Activated T-cell treated with anti-CD3 and anti-CD28 coated beads, Interleukin-2, amount 50 U/mL, for 4 hours (primary cell): ENCODE measurements at regions not wholly inside any gene's neighbourhood (a gene's known extent, or its start where the extent isn't known, plus 50 kb on each side); places are given as distances from the start of the nearest gene placed in this dataset.

ENCODE experiments used
- ATAC-seq, 2 donors: fragments of 200-7000 bp; cut with Tn5 transposase; one replicate each; pipeline ENCODE4 v1.10.0; 2021
- DNase-seq: peaks from one replicate; pipeline ENCODE4 v3.0.0-alpha.2; 2020
- H3K27me3 Mint-ChIP-seq: one replicate; pipeline ENCODE4 v1.8.0; 2021; ENCODE audit warnings: low read depth, mixed read lengths
- H3K36me3 Mint-ChIP-seq: one replicate; pipeline ENCODE4 v1.8.0; 2022; ENCODE audit warnings: mixed read lengths; ENCODE audit not compliant: insufficient read depth
- H3K4me1 Mint-ChIP-seq: one replicate; pipeline ENCODE4 v1.8.0; 2021; ENCODE audit warnings: low read depth, mixed read lengths
- H3K4me3 Mint-ChIP-seq: one replicate; pipeline ENCODE4 v1.8.0; 2021; ENCODE audit warnings: mild to moderate bottlenecking, moderate library complexity, mixed read lengths
- H3K9me3 Mint-ChIP-seq: one replicate; pipeline ENCODE4 v1.8.0; 2021; ENCODE audit warnings: mixed read lengths

DNA sequence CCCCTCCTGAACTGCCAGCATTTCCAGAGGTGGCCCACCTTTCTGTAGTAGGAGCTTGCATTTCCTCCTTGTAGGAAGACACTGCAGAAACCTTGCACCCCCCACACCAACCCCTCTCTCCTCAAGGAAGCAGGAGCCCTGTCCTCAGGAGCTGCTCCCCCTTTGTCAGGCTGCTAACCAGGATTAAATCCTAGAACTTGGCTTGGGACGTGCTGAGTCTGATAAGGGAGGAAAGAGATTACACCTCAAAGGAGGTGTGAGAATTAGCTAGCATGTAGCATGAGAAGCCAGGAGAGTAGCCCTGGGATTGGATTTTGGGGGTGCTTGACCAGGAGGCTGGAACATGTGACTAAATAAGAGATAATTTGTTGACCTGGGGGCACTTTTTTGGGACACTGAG, 119.8 kb upstream of the ALDH1B1 start:
- Mint-ChIP-seq H3K9me3 (no peaks in the 10 kb centered on the region), H3K27me3 (no peaks in the 10 kb centered on the region), H3K4me3 (no peak overlapping the region), H3K36me3 (no peaks in the 10 kb centered on the region), H3K4me1 (peaks cover 3% of the 10 kb centered on the region)
- no peak for DNase-seq
- ATAC-seq: no peak

DNA sequence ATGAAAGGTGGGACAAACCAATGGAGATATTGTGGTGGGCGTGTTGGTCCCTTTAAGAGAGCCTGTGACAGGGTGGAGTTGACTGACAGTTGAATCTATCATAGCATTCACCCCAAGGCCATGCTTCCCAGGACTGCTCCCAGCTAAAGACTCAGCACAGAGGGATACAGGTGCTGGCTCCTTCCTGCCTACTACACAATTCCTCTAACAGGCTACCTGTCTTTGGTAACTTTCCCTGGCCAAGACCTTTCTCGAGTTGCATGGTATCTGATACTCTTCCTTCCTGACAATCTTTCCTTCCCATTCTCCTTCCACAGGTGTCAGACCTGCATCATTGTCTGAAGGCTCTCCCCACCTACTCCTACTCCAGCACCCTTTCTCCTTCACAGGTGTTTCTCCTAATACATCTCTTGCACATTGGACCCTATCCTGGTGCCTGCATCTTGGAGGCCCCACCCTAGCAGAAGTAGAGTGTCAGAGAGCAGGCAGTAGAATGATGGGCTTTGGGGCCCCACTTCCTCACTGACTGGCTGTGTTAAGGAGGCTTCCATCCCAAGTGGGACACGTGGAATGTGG, 120.7 kb upstream of the ALDH1B1 start:
- no peak overlapping the region for H3K4me3 Mint-ChIP-seq
- H3K27me3 Mint-ChIP-seq: no peaks in the 10 kb centered on the region
- H3K36me3 Mint-ChIP-seq: no peaks in the 10 kb centered on the region
- DNase-seq (no peak), ATAC-seq (no peak)
- H3K9me3 Mint-ChIP-seq: peaks cover 1% of the 10 kb centered on the region
- H3K4me1 Mint-ChIP-seq: no peaks in the 10 kb centered on the region

DNA sequence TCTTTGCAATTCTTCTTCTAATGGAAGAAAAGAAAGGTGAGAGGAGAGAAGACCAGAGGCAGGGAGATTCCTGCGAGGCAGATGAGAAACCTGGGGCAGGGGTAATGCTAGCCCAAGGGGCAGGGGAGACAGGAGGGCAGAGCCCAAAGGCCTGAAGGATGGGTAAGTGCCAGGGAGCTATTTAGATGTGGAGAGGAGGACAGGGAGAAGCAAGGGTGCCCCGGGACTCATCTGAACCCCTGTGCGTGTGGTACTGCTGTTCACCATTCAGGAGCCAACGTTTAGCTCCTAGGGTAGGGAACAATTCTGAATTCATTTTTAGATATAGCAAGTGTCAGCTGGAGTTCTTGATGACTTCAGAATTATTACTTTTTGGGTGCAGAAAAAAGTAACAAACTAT, 122.7 kb upstream of the ALDH1B1 start:
- DNase-seq: no peak
- Mint-ChIP-seq H3K4me3 (no peak overlapping the region), H3K4me1 (no peaks in the 10 kb centered on the region), H3K9me3 (peaks cover 16% of the 10 kb centered on the region), H3K36me3 (no peaks in the 10 kb centered on the region), H3K27me3 (peaks cover 7% of the 10 kb centered on the region)
- no peak for ATAC-seq

DNA sequence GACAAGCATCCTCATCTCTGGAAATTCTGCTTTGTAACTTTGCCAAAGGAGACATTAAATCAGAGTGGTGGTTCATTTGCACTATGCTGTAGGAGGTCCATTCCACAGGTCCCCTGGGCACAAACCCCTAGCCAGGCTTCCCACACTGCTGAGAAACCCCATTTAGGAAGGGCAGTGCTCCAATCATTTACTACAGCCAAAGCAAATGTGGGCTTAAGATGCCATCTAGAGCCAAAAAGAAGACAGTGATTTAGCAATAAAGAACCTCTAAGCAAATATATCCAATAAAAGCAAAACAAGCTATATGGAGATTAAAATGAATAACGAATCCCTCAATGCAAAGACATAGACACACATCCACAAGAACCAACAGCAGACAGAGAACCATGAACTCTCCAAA, 129.0 kb upstream of the ALDH1B1 start:
- Mint-ChIP-seq H3K4me3 (no peak overlapping the region), H3K4me1 (no peaks in the 10 kb centered on the region), H3K27me3 (peaks cover 18% of the 10 kb centered on the region), H3K36me3 (no peaks in the 10 kb centered on the region), H3K9me3 (peaks cover 38% of the 10 kb centered on the region)
- ATAC-seq (no peak), DNase-seq (no peak)

DNA sequence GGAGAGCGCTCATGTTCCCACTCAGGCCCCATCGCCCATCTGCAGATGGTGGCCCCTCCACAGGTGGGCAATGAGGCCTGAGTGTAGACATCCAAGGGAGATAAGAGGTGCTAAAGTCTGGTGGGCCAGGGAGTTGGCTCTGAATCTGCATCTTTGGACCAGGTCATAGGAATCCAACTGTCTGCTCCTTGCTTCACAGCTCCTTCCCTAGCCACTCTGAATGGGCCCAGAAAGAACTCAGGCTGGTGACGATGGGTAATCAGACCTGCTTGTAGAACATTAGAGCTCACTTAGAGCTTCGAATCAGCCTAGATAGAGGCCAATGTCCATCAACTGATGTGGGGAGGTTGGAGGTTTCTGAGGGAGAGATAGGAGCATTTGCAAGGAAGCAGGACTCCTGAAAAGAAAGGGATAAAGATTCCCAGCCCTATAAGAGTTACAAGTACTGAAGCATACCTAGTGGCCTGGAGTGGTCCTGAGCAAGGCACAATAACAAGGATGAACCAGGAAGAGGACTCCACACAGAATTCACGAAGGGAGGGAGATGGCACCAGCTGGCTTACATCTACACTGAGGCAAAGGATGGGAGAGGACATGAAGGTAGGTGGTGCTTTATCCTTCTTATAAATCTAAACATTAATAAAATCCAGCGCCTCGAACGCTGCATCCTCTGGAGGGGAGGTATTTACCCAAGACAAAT, 132.8 kb upstream of the ALDH1B1 start:
- no peak overlapping the region for H3K4me3 Mint-ChIP-seq
- no peak for DNase-seq
- no peak for ATAC-seq
- H3K4me1 Mint-ChIP-seq: no peaks in the 10 kb centered on the region
- H3K36me3 Mint-ChIP-seq: no peaks in the 10 kb centered on the region
- peaks cover 14% of the 10 kb centered on the region for H3K27me3 Mint-ChIP-seq
- peaks cover 21% of the 10 kb centered on the region for H3K9me3 Mint-ChIP-seq

DNA sequence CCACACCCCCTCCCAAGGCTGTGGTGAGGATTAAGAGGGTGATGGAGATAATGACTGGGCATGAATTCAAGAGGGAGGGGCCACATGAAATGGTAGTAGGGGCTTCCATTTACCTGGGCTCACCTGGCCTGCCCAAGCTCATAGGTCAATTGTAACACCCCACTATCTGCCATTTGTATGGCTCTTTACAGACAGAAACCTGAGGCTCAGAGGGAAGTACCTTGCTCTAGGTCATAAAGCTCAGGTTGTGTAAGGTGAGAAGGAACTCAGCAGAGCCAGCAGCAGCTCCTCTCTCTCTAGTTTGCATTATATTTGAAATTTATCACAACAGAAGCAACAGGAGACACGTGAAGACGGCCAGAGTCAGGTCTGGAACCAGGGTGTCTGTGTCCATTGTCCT, 133.4 kb upstream of the ALDH1B1 start:
- Mint-ChIP-seq H3K9me3 (peaks cover 15% of the 10 kb centered on the region), H3K36me3 (no peaks in the 10 kb centered on the region), H3K4me3 (no peak overlapping the region), H3K27me3 (peaks cover 14% of the 10 kb centered on the region), H3K4me1 (no peaks in the 10 kb centered on the region)
- DNase-seq (no peak), ATAC-seq (no peak)

DNA sequence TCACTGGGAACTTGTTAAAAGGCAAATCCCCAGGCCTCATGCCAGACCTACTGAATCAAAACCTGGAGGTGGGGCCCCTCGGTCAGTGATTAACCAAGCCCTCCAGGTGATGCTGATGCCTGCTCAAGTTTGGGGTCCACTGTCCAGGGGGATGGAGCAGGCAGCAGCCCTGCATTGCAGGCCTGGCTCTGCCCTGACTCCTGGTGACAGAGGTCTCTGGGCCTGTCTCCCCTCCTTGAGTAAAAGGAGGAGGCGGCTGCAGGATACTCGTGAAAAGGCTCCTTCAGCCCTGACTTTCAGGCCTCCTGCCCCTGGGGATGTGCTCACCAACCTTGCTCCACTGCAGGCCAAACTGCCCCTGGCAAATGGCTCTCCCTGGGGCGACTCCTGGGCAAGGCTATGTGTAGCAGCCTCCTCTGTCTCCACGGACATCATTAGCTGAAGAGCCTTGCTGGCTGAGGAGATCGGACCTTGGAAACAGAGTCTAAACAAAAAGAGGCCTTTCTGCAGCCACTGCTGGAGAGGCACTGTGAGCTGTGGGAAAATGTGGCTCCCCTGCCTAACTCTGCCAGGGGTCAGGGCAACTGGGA, 134.8 kb upstream of the ALDH1B1 start:
- ATAC-seq (no peak), DNase-seq (no peak)
- Mint-ChIP-seq H3K4me3 (no peak overlapping the region), H3K36me3 (no peaks in the 10 kb centered on the region), H3K4me1 (no peaks in the 10 kb centered on the region), H3K9me3 (peaks cover 3% of the 10 kb centered on the region), H3K27me3 (peaks cover 14% of the 10 kb centered on the region)

DNA sequence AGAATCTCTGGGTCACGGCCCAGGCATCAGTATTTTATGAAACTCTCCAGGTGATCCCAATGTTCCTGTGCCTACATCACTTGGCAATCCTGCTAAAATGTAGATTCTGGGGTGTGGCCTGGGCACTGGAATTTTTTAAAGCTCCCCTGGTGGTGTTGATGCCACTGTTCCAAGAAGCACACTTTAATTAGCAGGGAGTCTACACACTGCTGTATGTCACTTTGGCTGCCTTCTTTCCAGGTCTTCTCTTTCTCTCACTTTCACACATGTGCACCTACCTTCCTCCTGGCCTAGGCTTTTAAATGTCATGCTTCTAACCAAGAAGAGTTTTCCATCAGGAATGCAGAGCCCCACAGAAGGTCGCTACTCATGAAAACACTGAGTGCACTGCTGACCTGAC, 136.0 kb upstream of the ALDH1B1 start:
- DNase-seq: no peak
- Mint-ChIP-seq H3K4me3 (no peak overlapping the region), H3K9me3 (peaks cover 3% of the 10 kb centered on the region), H3K27me3 (peaks cover 6% of the 10 kb centered on the region), H3K36me3 (no peaks in the 10 kb centered on the region), H3K4me1 (no peaks in the 10 kb centered on the region)
- no peak for ATAC-seq

DNA sequence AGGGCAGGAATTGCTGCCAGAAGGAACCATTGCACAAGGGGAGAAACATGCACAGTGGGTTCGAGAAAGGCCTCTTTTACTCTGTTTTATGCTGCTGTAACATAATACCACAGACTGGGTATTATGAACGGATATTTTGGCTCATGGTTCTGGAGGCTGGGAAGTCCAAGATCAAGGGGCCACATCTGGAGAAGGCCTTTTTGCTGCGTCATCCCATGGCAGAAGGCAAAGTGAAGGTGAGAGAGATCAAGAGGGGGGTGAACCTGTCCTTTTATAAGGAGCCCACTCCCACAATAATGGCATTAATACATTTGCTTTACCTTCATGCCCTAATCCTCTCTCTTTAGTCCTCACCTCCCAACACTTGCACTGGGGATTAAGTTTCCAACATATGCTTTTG, 136.9 kb upstream of the ALDH1B1 start:
- H3K27me3 Mint-ChIP-seq: peaks cover 6% of the 10 kb centered on the region
- H3K4me3 Mint-ChIP-seq: no peak overlapping the region
- H3K9me3 Mint-ChIP-seq: peaks cover 3% of the 10 kb centered on the region
- ATAC-seq: no peak
- no peak for DNase-seq
- no peaks in the 10 kb centered on the region for H3K4me1 Mint-ChIP-seq
- no peaks in the 10 kb centered on the region for H3K36me3 Mint-ChIP-seq

DNA sequence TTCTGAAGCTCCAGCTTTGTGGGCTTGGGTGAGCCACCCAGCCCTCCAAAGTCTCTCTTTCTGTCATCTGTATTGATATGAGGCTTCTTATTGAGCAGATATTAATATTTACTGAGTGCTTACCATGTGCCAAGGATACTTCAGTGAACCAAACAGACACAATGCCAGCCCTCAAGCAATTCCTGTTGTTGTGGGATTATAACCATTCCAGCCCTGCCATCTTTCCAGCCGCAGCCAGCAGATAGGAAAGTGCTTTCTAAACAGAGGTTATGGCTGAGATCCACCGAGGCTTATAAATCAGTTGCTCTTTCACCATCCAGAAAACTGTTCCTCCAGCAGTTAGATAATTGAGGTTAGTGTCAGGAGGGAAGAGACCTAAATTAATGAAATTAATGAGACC, 137.7 kb upstream of the ALDH1B1 start:
- peaks cover 3% of the 10 kb centered on the region for H3K27me3 Mint-ChIP-seq
- H3K36me3 Mint-ChIP-seq: no peaks in the 10 kb centered on the region
- H3K4me1 Mint-ChIP-seq: no peaks in the 10 kb centered on the region
- ATAC-seq (no peak), DNase-seq (no peak)
- peaks cover 1% of the 10 kb centered on the region for H3K9me3 Mint-ChIP-seq
- no peak overlapping the region for H3K4me3 Mint-ChIP-seq

DNA sequence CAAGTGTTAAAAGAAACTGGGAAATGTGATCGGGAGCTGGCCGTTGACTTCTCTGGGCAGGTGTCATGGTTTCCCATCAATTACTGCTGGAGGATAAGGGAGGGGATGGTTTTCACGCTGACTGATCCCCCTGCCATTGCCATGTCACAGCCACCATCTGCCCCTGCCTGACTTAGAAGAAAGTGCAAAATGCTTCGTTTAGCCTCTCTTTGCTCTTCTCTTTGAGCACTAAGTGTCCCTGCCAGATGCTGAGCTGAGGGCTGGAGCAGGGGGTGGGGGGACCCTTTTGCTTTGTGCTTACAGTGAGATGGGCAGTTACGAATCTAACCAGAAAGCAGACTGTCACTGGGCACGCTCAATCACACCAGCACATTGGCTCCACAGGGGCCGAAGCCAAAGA, 138.4 kb upstream of the ALDH1B1 start:
- DNase-seq (no peak), ATAC-seq (no peak)
- Mint-ChIP-seq H3K36me3 (no peaks in the 10 kb centered on the region), H3K4me3 (no peak overlapping the region), H3K27me3 (peaks cover 3% of the 10 kb centered on the region), H3K9me3 (no peaks in the 10 kb centered on the region), H3K4me1 (no peaks in the 10 kb centered on the region)

DNA sequence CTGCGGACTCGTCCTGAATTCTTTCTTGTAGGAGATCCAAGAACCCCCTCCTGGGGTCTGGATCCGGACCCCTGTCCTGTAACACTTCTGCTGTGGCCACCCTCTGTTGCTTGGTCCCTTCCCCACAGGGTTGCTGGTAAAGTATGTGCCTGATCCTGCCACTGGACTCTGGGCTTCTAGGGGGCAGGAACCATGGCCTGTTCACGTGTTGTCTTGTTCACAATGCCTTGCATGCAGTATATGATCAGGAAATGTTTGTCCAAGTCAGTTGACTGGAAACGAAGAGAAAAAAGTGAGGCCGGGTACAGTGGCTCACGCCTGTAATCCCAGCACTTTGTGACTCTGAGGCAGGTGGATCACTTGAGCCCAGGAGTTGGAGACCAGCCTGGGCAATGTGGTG, 139.3 kb upstream of the ALDH1B1 start:
- no peak overlapping the region for H3K4me3 Mint-ChIP-seq
- ATAC-seq: no peak
- H3K4me1 Mint-ChIP-seq: no peaks in the 10 kb centered on the region
- DNase-seq: no peak
- H3K36me3 Mint-ChIP-seq: no peaks in the 10 kb centered on the region
- H3K9me3 Mint-ChIP-seq: no peaks in the 10 kb centered on the region
- H3K27me3 Mint-ChIP-seq: peaks cover 3% of the 10 kb centered on the region

DNA sequence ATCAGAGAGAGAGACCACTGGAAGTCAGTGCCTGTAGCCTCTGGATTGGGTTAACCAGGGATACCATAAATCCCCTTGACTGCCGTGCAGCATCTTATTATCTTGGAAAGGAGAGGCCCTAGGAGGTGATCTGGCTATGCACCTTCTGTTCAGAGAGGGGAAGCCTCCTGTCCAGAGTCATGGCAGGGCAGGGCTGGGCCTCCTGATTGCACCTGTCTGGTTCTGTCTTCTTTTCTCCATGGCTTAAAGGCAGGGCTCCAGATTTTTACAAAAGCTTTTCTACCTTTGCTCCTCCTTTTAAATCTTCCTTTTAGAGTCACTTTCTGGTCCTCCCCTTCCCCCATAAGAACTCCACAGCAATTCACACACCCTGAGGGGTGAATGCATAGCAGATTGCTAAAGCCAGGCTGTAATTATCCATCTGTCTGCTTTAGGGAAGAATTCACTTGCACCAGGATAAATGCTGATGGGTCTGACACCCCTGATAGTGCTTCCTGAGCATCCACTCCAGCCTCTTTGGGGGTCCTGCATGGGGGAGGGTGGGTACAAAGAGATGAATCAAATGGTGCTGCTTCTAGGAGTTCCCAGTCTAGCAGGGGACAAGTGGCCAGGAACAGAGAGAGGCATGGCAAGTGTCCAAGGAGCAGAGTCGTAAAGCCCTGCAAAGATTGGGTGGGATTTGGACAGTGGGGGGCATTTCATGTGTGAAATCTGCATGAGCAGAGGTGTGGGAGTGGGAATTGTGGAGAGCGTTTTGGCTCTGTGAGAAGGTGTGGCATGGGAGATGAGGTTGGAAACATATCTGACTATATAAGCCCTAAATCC, 141.3 kb upstream of the ALDH1B1 start:
- H3K36me3 Mint-ChIP-seq: no peaks in the 10 kb centered on the region
- H3K4me1 Mint-ChIP-seq: no peaks in the 10 kb centered on the region
- DNase-seq (no peak), ATAC-seq (no peak)
- no peaks in the 10 kb centered on the region for H3K9me3 Mint-ChIP-seq
- no peak overlapping the region for H3K4me3 Mint-ChIP-seq
- H3K27me3 Mint-ChIP-seq: no peaks in the 10 kb centered on the region

DNA sequence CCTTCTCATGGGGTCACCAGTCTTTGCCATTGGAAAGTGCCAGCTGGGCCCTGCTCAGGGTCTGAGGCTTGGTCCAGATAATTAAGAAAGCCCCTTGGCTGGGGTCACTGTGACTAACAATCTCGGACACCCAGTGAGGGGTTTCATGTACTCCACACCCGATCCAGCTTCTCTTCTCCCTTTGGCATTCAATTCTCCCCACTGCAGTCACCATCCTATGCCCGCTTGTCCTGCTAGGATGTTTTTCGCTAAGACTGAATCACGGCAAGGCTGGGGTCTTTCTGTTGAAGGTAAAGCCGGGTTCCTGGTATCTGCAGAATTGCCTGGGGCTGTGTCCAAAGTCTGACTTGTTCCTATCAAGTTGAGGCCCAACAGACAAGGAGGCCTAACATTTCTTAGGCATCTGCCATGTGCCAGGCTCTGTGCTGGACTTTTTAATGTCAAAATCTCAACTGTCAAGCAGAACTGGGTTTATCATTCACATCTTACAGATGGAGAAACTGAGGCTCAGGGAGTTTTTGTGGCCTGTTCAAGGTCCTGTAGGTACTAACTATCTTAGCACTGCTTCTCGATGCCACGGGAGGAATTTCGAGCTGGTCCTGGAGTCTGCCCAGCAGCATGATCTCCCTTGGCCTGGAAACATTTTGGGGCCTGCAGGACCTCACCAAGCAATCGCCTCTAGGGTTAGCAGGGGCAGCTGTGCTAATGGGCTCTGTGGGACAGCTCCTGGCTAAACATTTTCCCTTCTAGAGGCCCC, 142.0 kb upstream of the ALDH1B1 start:
- no peaks in the 10 kb centered on the region for H3K36me3 Mint-ChIP-seq
- ATAC-seq: no peak
- no peak overlapping the region for H3K4me3 Mint-ChIP-seq
- H3K4me1 Mint-ChIP-seq: no peaks in the 10 kb centered on the region
- no peaks in the 10 kb centered on the region for H3K9me3 Mint-ChIP-seq
- DNase-seq: no peak
- H3K27me3 Mint-ChIP-seq: no peaks in the 10 kb centered on the region
